ENCODE measurements at regions not wholly inside any gene's neighbourhood (a gene's known extent, or its start where the extent isn't known, plus 50 kb on each side); places are given as distances from the start of the nearest gene placed in this dataset.

- TF ChIP-seq POLR2AphosphoS5 (IDR thresholded peaks at IDR 0.05) (no peak), EP300 (IDR thresholded peaks at IDR 0.05) (no peak), POLR2A (IDR thresholded peaks at IDR 0.05) (no peak), CTCF (IDR thresholded peaks at IDR 0.05) (no peak)
- Histone ChIP-seq H3K9me3 (peaks cover 0 to 11% (median 4%) of the 10 kb centered on the region in 4 donors), H3K4me1 (no peaks in the 10 kb centered on the region), H3K4me3 (no peak overlapping the region), H3K36me3 (no peaks in the 10 kb centered on the region), H3K27ac (no peak overlapping the region), H3K27me3 (no peaks in the 10 kb centered on the region)
- no peak for DNase-seq
- WGBS, 5 donors, result 78 to 94% (median 83%) methylated on average over 2 of the region's 2 CpGs
- intact Hi-C loops (cut with DNase I; ENCODE audit: low total_unique reads), result no loop called here
Measured at GRCh38 chr4:116516711-116517110, 568.7 kb downstream of the TRAM1L1 start.

GRCh38 chr4:116515959-116516358, 569.4 kb downstream of the TRAM1L1 start:
- Histone ChIP-seq H3K36me3 (no peaks in the 10 kb centered on the region), H3K9me3 (peaks cover 0 to 11% (median 4%) of the 10 kb centered on the region in 4 donors), H3K4me1 (no peaks in the 10 kb centered on the region), H3K27me3 (no peaks in the 10 kb centered on the region), H3K4me3 (no peak overlapping the region), H3K27ac (no peak overlapping the region)
- intact Hi-C loops (cut with DNase I; ENCODE audit: low total_unique reads), result no loop called here
- DNase-seq, result no peak
- 20 to 60% (median 24%) methylated on average over 1 of the region's 1 CpG for WGBS, 5 donors
- TF ChIP-seq POLR2AphosphoS5 (IDR thresholded peaks at IDR 0.05) (no peak), POLR2A (IDR thresholded peaks at IDR 0.05) (no peak), CTCF (IDR thresholded peaks at IDR 0.05) (no peak), EP300 (IDR thresholded peaks at IDR 0.05) (no peak)

- intact Hi-C loops (cut with DNase I; ENCODE audit: low total_unique reads), result no loop called here
- peaks cover 0 to 3% (median 0%) of the 10 kb centered on the region in 4 donors for H3K9me3 ChIP-seq
- WGBS, 5 donors, result 38 to 53% (median 45%) methylated on average over 3 of the region's 3 CpGs
- DNase-seq, result no peak
- H3K4me3 ChIP-seq, result no peak overlapping the region
- H3K36me3 ChIP-seq, result no peaks in the 10 kb centered on the region
- no peaks in the 10 kb centered on the region for H3K4me1 ChIP-seq
- no peak overlapping the region for H3K27ac ChIP-seq
- H3K27me3 ChIP-seq, result no peaks in the 10 kb centered on the region
- no peak for TF ChIP-seq CTCF (IDR thresholded peaks at IDR 0.05)
- TF ChIP-seq POLR2A (IDR thresholded peaks at IDR 0.05), result no peak
- no peak for TF ChIP-seq POLR2AphosphoS5 (IDR thresholded peaks at IDR 0.05)
- TF ChIP-seq EP300 (IDR thresholded peaks at IDR 0.05), result no peak
Measured at GRCh38 chr4:116512552-116512951, 572.8 kb downstream of the TRAM1L1 start.

GRCh38 chr4:116501954-116502353, 583.4 kb downstream of the TRAM1L1 start:
- intact Hi-C loops (cut with DNase I; ENCODE audit: low total_unique reads), result no loop called here
- H3K9me3 ChIP-seq, result no peaks in the 10 kb centered on the region
- DNase-seq, result no peak
- no peaks in the 10 kb centered on the region for H3K36me3 ChIP-seq
- no peak overlapping the region for H3K4me3 ChIP-seq
- no peaks in the 10 kb centered on the region for H3K4me1 ChIP-seq
- no peaks in the 10 kb centered on the region for H3K27me3 ChIP-seq
- WGBS, 5 donors, result 67 to 80% (median 79%) methylated on average over 4 of the region's 4 CpGs
- TF ChIP-seq POLR2A (IDR thresholded peaks at IDR 0.05), result no peak
- TF ChIP-seq CTCF (IDR thresholded peaks at IDR 0.05), result no peak
- no peak for TF ChIP-seq POLR2AphosphoS5 (IDR thresholded peaks at IDR 0.05)
- no peak for TF ChIP-seq EP300 (IDR thresholded peaks at IDR 0.05)
- no peak overlapping the region for H3K27ac ChIP-seq
